DND-41 (cell line): ENCODE measurements at regions not wholly inside any gene's neighbourhood (a gene's known extent, or its start where the extent isn't known, plus 50 kb on each side); places are given as distances from the start of the nearest gene placed in this dataset.

Experiments used
- EZH2 ChIP-seq: IDR thresholded peaks from 3 replicates; pipeline ENCODE4 v1.6.1; 2012; ENCODE audit warnings: borderline replicate concordance, low read depth, mild to moderate bottlenecking, moderate library complexity, low read length, inconsistent platforms; ENCODE audit not compliant: severe bottlenecking
- TF ChIP-seq, protein P1 (sequence below): IDR thresholded peaks from 2 replicates; pipeline ENCODE4 v1.5.1; 2012; ENCODE audit warnings: borderline replicate concordance, low read length, moderate library complexity, mild to moderate bottlenecking; ENCODE audit not compliant: poor library complexity, severe bottlenecking; ENCODE audit errors: extremely low read depth

- TF ChIP-seq, protein P1, sequence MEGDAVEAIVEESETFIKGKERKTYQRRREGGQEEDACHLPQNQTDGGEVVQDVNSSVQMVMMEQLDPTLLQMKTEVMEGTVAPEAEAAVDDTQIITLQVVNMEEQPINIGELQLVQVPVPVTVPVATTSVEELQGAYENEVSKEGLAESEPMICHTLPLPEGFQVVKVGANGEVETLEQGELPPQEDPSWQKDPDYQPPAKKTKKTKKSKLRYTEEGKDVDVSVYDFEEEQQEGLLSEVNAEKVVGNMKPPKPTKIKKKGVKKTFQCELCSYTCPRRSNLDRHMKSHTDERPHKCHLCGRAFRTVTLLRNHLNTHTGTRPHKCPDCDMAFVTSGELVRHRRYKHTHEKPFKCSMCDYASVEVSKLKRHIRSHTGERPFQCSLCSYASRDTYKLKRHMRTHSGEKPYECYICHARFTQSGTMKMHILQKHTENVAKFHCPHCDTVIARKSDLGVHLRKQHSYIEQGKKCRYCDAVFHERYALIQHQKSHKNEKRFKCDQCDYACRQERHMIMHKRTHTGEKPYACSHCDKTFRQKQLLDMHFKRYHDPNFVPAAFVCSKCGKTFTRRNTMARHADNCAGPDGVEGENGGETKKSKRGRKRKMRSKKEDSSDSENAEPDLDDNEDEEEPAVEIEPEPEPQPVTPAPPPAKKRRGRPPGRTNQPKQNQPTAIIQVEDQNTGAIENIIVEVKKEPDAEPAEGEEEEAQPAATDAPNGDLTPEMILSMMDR, result no peak
- no peak for TF ChIP-seq EZH2
Observed at GRCh38 chr13:112198396-112199010, 131.6 kb downstream of the SOX1 start.
